Endothelial cell of umbilical vein (primary cell): ENCODE measurements at regions not wholly inside any gene's neighbourhood (a gene's known extent, or its start where the extent isn't known, plus 50 kb on each side); places are given as distances from the start of the nearest gene placed in this dataset.

Source experiments
- BruUV-seq: library from RNA; stranded (reverse); fragments of 400-500 nt; replicated peaks from 2 replicates; lab custom pipeline; 2021; lab: Mats Ljungman, UMichigan
- CTCF ChIA-PET: fragments of 300-600, 350-600 bp; sonication (Branson Sonifier 250); formaldehyde crosslinking; loops from one replicate; lab custom pipeline; 2021; ENCODE audit warnings: antibody characterized with exemption, inconsistent platforms; lab: Charles Lee
- POLR2A ChIA-PET: fragments of 300-600, 350-600 bp; sonication (Branson Sonifier 250); formaldehyde crosslinking; loops from one replicate; lab custom pipeline; 2021; ENCODE audit warnings: antibody characterized with exemption, inconsistent platforms; lab: Charles Lee
- DNase-seq: peaks from one replicate; pipeline ENCODE4 v3.0.0-alpha.2; 2011; ENCODE audit warnings: low read depth, low spot score
- FAIRE-seq: peaks from 2 replicates; lab custom pipeline; 2011; peaks lifted over from hg19 to GRCh38; lab: Jason Lieb, UNC
- H2AFZ ChIP-seq: 2 replicates; pipeline ENCODE4 v1.6.0; 2012; ENCODE audit warnings: low read depth, low read length, control low read depth, inconsistent platforms
- H3K27ac ChIP-seq: 2 replicates; pipeline ENCODE4 v1.5.1; 2011; ENCODE audit warnings: low read depth, mild to moderate bottlenecking, control low read depth, low read length, moderate library complexity; ENCODE audit not compliant: insufficient read depth
- H3K27me3 ChIP-seq, 2 experiments: 2 replicates each; pipeline versions ENCODE4 v1.6.0 to v1.6.1; 2011; ENCODE audit warnings: low read length in 2 of 2, mixed read lengths in 1 of 2; ENCODE audit not compliant: control insufficient read depth in 2 of 2, insufficient read depth in 2 of 2
- H3K36me3 ChIP-seq, 2 experiments: 2 replicates in 1 of 2; 3 replicates in 1 of 2; pipeline ENCODE4 v1.5.1; 2011; ENCODE audit warnings: low read length in 2 of 2, mild to moderate bottlenecking in 1 of 2, moderate library complexity in 1 of 2; ENCODE audit not compliant: control insufficient read depth in 2 of 2, insufficient read depth in 2 of 2; ENCODE audit errors: extremely low read depth in 1 of 2
- H3K4me1 ChIP-seq: 3 replicates; pipeline ENCODE4 v1.5.1; 2011; ENCODE audit warnings: mild to moderate bottlenecking, low read length; ENCODE audit not compliant: control insufficient read depth, insufficient read depth; ENCODE audit errors: extremely low read depth
- H3K4me2 ChIP-seq: 2 replicates; pipeline ENCODE4 v1.6.1; 2011; ENCODE audit warnings: low read length, control low read depth, mixed read lengths; ENCODE audit not compliant: insufficient read depth
- H3K4me3 ChIP-seq, 3 experiments: fragments of 200-600 bp in 1 of 3; sonication (generic), shearing (Covaris generic) in 1 of 3; replicated peaks in 1 of 3; 2 replicates each; pipeline ENCODE4 v1.5.1; 2011 to 2016; ENCODE audit warnings: control low read depth in 3 of 3, low read length in 3 of 3, mild to moderate bottlenecking in 2 of 3, inconsistent platforms in 1 of 3, low read depth in 1 of 3, moderate library complexity in 1 of 3; ENCODE audit not compliant: insufficient read depth in 1 of 3
- H3K79me2 ChIP-seq: 2 replicates; pipeline ENCODE4 v1.6.0; 2012; ENCODE audit warnings: low read length, inconsistent platforms; ENCODE audit not compliant: control insufficient read depth, insufficient read depth
- H3K9ac ChIP-seq: replicated peaks from 2 replicates; pipeline ENCODE3; 2011; ENCODE audit warnings: low read length, control low read depth; ENCODE audit not compliant: insufficient read depth; ENCODE audit errors: extremely low read depth
- H3K9me1 ChIP-seq: replicated peaks from 3 replicates; pipeline ENCODE4 v1.6.0; 2011; ENCODE audit warnings: mild to moderate bottlenecking, low read length; ENCODE audit not compliant: control insufficient read depth, insufficient read depth; ENCODE audit errors: extremely low read depth
- H3K9me3 ChIP-seq: replicated peaks from 2 replicates; pipeline ENCODE4 v1.5.1; 2012; ENCODE audit warnings: low read length, inconsistent platforms; ENCODE audit not compliant: control insufficient read depth, insufficient read depth
- H4K20me1 ChIP-seq: replicated peaks from 2 replicates; pipeline ENCODE3; 2011; ENCODE audit warnings: mild to moderate bottlenecking, low read length; ENCODE audit not compliant: control insufficient read depth, insufficient read depth; ENCODE audit errors: extremely low read depth
- CTCF ChIP-seq, 2 donors: IDR thresholded peaks; 1 replicate in 1 of 2; 2 replicates in 1 of 2; pipeline ENCODE4 v1.5.1; 2011; ENCODE audit warnings: low read length in 2 of 2, mild to moderate bottlenecking in 2 of 2, moderate library complexity in 2 of 2, control low read depth in 1 of 2, inconsistent platforms in 1 of 2, low read depth in 1 of 2; ENCODE audit not compliant: insufficient read depth in 1 of 2; ENCODE audit errors: extremely low read depth in 1 of 2
- EZH2 ChIP-seq: IDR thresholded peaks from 2 replicates; pipeline ENCODE4 v1.6.1; 2012; ENCODE audit warnings: borderline replicate concordance, low read depth, mild to moderate bottlenecking, moderate library complexity, low read length, inconsistent platforms; ENCODE audit not compliant: severe bottlenecking
- FOS ChIP-seq: IDR thresholded peaks from 2 replicates; pipeline ENCODE4 v1.6.1; 2011; ENCODE audit warnings: mild to moderate bottlenecking, low read length, moderate library complexity, borderline replicate concordance; ENCODE audit not compliant: insufficient read depth
- GATA2 ChIP-seq: IDR thresholded peaks from 2 replicates; pipeline ENCODE4 v1.7.0; 2011; ENCODE audit warnings: low read depth, mild to moderate bottlenecking, moderate library complexity, mixed read lengths, low read length; ENCODE audit not compliant: insufficient read length, insufficient read depth
- JUN ChIP-seq: IDR thresholded peaks from 2 replicates; pipeline ENCODE4 v1.6.1; 2011; ENCODE audit warnings: borderline replicate concordance, low read depth; ENCODE audit not compliant: insufficient read length, insufficient read depth
- MAX ChIP-seq: IDR thresholded peaks from 2 replicates; pipeline ENCODE4 v1.6.1; 2011; ENCODE audit not compliant: insufficient read depth, insufficient read length
- MYC ChIP-seq: IDR thresholded peaks from one replicate; pipeline ENCODE4 v1.6.1; 2011; ENCODE audit warnings: mild to moderate bottlenecking, low read depth, low read length
- POLR2A ChIP-seq: IDR thresholded peaks from 2 replicates; pipeline ENCODE4 v1.6.1; 2012; ENCODE audit warnings: low read depth, mild to moderate bottlenecking, control low read depth, low read length
- POLR2AphosphoS5 ChIP-seq: IDR thresholded peaks from 2 replicates; pipeline ENCODE4 v1.6.1; 2012; ENCODE audit warnings: low read depth, mild to moderate bottlenecking, control low read depth, low read length, moderate library complexity; ENCODE audit not compliant: insufficient read depth
- dilution Hi-C: fragments of 300-500 bp; cut with MboI; formaldehyde crosslinking; loops from one replicate; pipeline ENCODE4 v1.15.0; 2019; ENCODE audit warnings: low sequenced_read_pairs; ENCODE audit not compliant: extremely low pct_ligation_motif_present
- intact Hi-C: fragments of 100-400 bp; cut with micrococcal nuclease; formaldehyde crosslinking; loops from one replicate; pipeline ENCODE4 v1.10.0; 2022

GRCh38 chr6:74689601-74690000 lies 516.3 kb downstream of the COL12A1 start:
- H3K9me3 ChIP-seq: no peaks in the 10 kb centered on the region
- H3K27ac ChIP-seq: no peak overlapping the region
- no peaks in the 10 kb centered on the region for H3K79me2 ChIP-seq
- H3K4me1 ChIP-seq: no peaks in the 10 kb centered on the region
- no peak for FAIRE-seq
- no peaks in the 10 kb centered on the region for H3K36me3 ChIP-seq
- CTCF ChIA-PET: no interaction called here
- TF ChIP-seq JUN: no peak
- TF ChIP-seq FOS: no peak
- TF ChIP-seq MYC: no peak
- TF ChIP-seq POLR2A: no peak
- TF ChIP-seq CTCF (IDR thresholded peaks at IDR 0.05; ENCODE audit: extremely low read depth in 1 of 2, insufficient read depth in 1 of 2, low read depth in 1 of 2, low read length in 2 of 2): no peak
- no peak for TF ChIP-seq GATA2
- TF ChIP-seq EZH2: no peak
- TF ChIP-seq MAX: no peak
- TF ChIP-seq POLR2AphosphoS5: no peak
- intact Hi-C loops: no loop called here
- H3K27me3 ChIP-seq: no peaks in the 10 kb centered on the region
- dilution Hi-C loops: no loop called here
- no TSS peak for BruUV-seq
- H3K9me1 ChIP-seq: no peaks in the 10 kb centered on the region
- POLR2A ChIA-PET: no interaction called here
- no peaks in the 10 kb centered on the region for H4K20me1 ChIP-seq
- H3K4me3 ChIP-seq: no peak overlapping the region
- no peak overlapping the region for H2AFZ ChIP-seq
- no peak overlapping the region for H3K9ac ChIP-seq
- no peak overlapping the region for H3K4me2 ChIP-seq
- no peak for DNase-seq
